ENCODE measurements at regions not wholly inside any gene's neighbourhood (a gene's known extent, or its start where the extent isn't known, plus 50 kb on each side); places are given as distances from the start of the nearest gene placed in this dataset.
"Not testable (repeated sequence)": the region's sequence is repeated elsewhere in the genome, so short reads cannot be mapped to it uniquely, and the experiment has no call there.

DNA sequence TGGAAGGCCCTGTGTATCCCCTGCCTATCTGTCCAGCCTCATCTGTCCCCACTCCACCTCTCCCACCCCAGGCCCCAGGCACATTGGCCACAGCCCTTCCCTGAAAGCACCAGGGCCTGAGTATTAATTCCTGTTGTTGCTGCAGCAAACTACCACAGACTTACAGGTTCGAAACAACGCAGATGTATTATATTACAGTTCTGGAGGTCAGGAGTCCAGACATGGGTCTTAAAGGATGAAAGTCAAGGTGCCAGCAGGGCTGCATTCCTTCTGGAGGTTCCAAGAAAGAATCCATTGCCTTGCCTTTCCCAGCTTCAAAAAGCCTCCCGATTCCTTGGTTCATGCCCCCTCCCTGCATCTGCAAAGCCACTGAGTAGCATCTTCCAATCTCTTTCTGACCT, 78.7 kb upstream of the LAPTM4A start:
- no peak for DNase-seq

DNA sequence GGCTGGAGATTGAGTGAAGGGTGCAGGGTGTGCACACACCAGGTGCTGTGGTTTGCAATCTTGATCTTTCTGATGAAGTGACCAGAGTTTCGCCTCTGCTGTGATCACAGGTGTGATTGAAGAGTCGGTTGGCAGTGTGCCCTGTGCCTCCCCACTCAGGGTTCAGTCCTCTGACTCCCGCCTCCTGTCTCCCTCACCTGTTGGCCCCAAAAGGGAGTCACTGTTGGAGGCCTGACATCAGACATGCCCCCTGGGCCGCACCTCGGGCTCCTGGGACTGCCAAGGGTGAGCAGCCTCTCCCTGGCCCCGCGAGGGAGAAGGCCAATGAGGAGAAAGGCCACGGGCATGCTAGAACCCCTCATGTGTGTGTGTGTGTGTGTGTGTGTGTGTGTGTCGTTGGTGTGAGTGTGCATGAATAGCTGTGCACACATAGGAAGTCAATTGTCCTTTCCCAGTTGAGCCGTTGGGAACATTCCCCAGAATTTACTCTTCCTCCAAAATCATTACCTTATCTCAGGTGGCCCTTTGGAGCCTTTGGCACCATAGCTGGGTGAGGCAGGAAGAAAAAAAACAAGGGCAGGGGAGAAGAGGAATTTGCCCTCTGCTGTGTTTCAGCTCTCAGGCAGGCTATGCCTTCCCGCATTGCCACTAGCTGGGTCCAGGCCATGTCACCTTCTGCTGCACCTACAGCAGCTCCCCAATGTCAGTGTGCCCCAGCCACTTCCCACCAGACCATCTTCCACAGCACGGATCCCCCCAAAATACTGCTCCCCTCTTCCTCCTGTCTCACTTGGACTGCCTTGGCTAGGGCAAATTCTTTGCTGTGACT, 78.1 kb upstream of the LAPTM4A start:
- DNase-seq, result no peak

DNA sequence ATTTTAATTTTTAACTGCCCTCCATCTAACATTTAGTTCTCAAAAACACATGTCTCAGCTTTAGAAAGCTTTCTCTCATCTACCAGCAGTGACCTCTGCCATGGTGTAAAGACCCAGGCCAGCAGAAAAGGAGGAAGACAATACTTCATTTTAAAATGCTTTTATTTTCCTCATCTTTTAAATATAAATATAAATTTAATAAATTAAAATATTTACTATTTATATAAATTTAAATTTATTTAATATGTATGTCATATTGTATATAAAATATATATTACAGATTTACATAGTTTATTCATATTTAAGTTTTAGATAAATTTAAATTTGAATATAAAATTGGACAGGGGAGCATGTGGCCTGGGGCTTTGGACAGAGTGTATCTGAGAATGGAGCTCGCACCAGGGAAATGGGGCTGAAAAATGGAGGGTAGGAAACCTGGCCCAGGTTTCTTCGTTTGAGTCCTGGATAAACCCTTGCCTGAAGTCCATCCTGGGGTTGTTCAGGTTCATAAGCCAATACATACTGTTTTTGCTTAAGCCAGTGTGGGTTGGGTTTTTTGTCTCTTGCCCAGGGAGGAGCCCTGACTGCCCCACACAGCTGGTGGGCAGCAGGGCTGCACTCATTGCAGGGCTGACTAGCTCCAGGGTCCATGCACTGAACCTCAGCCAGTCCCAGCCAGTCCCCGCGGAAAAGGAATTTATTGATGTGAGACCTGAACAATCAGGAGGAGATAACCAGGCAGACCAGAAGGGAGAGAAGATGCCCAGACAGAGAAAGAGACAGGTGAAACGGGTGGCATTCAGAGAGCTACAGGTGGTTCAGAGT, 77.3 kb upstream of the LAPTM4A start:
- DNase-seq, result no peak

DNA sequence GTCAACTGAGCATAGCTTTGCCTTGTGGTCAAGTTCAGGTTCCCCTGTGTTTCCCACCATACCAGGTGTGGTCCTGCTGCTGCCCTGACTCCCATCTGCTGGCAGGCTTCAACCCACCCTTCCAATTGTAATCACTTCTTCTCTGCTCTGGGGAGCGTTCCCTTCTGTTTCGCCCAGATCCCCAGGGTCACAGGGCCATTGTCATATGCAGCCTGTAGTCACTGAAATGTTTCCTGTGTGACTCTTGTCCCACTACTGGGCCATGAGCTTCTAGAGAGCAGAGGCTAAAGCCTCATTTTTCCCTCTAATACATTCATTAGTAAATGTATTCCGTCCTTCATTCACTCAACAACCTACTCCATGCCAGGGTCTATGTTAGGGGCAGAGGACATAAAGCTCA, 75.0 kb upstream of the LAPTM4A start:
- no peak for DNase-seq

DNA sequence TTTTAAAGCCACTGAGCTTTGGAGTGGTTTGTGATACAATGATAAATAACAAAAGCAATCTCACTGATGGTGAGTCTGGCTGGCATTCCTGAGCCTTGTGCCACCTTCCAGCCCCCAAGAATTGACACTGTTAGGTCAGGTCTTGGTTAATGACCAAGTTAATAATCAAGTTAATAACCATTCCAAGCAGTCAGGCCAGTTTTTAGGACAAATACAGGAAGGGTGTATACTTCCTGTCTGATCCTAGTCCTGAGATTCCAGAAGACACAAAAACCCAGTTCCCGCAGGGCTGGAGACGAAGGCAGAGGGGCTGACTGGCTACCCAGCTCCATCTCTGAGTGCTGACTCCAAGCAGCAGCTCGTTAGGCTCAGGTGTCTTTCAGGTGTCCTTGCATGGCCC, 74.6 kb upstream of the LAPTM4A start:
- DNase-seq, result no peak

DNA sequence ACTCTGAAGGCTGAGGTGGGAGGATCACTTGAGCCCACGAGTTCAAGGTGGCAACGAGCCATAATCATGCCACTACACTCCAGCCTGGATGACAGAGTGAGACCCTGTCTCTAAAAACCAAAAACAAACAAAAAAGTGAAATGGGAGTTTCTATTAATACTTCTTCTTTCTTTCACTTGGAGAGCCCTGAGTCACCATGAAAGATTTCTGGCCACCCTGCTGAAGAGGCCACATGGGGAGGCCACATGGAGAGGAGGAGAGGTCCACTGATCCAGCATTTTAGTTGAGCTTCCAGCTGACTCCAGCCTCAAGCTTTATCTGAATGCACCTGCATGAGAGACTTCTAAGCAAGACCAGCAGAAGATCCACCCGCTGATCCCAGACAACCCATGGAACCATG, 74.2 kb upstream of the LAPTM4A start:
- DNase-seq, result no peak

DNA sequence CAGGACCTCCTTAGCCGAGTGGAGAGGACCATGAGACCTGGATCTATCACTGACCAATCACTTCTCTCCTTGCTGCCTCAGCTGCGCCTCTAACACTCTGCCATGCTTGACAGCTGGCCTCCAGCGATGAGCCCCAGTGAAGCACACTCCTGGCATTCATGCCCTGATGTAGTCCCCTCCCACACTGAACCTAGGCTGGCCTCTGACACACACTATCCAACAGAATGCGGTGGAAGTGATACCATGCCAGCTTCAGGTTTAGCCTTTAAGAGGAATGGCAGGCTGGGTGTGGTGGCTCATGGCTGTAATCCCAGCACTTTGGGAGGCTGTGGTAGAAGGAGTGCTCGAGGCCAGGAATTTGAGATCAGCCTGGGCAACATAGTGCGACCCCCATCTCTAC, 73.7 kb upstream of the LAPTM4A start:
- DNase-seq, result no peak

DNA sequence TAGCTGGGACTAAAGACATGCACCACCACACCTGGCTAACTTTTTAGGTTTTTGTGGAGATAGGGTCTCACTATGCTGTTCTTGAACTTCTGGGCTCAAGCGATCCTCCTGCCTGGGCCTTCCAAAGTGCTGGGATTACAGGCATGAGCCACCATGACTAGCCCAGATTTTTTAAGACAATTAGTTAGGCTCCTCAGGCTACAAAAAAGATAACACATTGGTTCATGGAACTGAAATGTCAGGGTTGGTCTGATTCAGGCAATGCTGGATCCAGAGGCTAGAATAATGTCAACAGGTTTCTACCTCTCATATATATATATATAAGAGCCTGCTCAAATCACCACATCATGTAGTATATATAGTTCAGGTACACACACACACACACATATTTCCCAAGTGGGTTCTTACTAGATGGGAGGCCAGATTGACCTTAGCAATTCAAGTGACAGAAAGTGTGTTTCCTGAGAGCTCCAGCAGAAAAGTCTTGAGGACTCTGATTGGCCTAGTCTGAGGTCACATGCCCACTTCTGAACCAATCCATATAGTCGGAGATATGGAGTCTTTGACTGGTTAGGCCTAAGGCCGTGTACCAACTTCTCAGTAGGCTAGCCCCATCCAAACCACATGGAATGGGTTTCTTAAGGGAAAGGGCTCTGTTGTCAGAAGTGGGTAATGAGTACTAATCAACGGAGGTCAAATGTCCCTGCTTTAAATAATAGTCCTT, 72.6 kb upstream of the LAPTM4A start:
- DNase-seq, result no peak

DNA sequence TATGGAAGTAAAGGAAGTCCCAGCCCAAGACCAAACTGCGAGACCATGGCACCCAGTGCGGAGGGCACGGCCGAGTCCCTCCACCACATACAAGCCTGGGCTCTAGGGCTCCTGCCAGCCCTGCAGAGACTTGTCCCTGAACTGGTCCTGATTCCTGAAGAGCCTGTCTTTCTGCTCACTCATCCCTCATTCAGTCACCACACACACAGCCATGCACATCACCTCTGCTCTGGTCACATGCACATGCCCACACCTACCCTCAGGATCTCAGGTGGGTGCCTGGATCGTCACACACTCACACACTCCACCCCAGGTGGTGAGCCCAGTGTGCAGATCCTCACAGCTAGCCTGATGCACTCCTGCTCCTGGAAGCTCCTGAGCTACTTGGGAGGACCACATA, 71.4 kb upstream of the LAPTM4A start:
- no peak for DNase-seq

DNA sequence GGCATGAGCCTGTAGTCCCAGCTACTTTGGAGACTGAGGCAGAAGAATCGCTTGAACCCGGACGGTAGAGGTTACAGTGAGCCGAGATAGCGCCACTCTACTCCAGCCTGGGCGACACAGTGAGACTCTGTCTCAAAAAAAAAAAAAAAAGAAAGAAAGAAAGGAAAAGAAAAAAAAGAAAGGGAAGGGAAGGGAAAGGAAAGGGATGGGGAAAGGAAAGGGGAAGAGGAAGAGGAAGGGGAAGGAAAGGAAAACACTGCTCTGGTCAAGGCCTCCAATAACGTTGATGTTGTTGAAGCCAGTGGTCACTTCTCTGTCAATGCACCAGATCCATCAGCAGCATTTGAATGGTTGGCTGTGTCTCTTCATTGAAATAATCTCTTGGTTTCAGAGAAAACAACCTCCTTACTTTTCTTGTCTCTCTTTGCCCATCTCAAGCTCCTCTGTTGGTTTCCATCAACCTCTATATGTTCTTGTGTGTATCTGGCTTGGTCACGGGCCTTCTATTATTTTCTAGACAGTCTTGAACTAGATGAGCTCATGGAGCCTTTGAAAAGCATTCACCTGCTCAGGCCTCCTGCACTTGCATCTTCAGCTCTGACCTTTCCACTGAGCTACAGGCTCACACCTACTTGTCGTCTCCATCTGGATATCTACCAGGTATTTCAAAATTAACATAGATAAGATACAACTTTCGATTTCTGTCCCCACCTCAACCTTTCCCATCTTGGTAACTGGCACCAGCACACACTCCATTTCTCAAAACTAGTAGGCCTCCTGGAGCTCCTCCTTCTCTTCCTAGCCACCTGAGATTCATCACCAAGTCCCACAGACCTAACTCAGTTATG, 69.4 kb upstream of the LAPTM4A start:
- no peak for DNase-seq

DNA sequence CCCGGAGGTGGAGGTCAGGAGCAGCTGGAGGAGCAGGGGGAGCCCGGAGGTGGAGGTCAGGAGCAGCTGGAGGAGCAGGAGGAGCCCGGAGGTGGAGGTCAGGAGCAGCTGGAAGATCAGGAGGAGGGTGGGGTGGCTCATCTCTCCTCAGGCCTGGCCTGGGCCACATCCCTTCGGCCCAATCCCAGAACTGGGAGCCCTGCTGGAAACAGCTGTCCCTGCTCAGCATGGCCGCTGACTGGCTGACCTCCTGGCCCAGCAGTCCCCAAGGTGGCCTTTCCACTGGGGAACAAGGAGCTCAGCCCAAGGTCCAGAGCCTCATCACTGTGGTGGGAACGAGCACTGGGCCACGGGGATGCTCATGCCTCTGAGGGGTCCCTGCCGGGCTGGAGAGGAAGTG, 66.6 kb upstream of the LAPTM4A start:
- no peak for DNase-seq

DNA sequence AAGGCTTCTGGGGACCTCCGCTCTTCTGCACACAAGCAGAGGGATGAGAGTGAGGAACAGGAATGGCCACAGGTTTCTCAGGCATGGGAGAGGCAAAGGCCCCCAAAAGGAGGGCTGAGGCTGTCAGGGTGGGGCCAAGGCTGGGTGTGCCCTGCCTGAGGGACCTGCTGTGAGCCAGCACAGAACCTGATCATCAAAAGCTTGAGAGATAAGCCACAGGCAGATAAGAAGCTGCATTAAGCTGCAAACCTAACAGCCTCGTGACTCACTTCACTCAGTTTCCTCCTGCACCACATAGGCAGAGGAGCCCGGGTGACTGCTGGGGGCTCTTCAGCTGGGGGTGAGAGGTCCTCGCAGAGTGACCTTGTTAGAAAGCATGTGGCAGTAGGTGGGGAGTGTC, 64.5 kb upstream of the LAPTM4A start:
- no peak for DNase-seq

DNA sequence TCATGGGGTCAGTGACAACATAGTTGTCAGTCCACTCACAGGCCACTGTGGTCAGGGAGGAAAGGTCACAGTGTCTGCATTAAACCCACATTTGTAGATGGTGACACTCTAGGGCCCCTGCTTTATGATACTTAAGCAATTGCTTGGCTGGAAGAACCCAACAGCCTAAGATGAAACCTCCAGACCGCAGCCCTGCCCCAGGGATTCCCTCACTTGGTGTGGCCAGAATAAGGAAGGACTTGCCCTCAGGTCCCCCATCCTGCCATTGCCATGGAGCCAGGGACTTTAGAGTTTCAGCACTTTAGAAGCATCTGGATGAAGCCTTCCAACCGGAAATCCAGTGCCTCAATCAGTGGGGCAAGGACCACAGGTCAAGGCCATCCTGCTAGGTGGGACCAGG, 63.9 kb upstream of the LAPTM4A start:
- no peak for DNase-seq

DNA sequence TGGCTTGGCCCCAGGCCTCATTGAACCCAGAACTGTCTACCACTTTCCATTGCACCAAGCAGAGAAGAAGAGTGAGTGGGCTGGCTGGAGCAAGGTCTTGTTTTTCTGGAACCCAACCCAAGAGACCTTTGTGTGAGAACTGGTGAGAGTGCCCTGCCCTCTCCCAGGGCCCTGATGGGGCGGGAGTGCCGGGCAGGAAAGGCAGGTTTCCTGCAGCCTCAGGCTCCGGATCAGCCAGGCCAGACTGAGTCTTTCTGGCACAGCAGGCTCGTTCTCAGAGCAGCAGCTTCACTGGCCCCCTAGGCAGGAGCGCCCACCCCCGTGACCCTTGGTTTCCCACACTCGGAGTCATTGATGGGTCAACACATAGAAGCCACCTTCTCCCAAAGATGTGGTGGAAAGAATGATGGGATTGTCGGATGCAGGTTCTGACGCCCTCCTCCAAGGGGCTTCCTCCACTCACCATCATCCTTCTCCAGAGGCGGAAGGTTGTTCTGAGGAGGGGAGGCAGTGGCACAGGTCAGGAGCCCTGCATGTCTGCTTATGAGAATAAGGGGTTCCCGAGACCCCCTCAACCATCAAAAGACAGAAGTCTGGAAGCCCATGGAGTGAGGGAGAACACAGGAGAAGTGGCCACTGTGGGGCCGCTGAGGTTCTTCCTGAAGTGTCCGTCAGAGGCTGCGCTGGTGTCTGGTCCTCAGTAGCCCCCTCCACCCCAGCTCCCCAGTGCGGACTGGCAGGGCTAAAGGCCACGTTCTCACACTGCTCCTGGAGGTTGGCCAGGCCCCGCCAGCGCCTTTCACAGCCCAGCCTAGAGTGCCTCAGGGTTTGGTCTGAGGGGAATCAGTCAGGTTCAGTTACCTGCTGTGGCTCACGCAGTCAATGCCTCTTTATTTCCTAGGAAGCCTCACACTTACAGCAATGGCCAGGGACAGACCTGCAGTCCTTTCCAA, 62.8 kb upstream of the LAPTM4A start:
- DNase-seq, result no peak

DNA sequence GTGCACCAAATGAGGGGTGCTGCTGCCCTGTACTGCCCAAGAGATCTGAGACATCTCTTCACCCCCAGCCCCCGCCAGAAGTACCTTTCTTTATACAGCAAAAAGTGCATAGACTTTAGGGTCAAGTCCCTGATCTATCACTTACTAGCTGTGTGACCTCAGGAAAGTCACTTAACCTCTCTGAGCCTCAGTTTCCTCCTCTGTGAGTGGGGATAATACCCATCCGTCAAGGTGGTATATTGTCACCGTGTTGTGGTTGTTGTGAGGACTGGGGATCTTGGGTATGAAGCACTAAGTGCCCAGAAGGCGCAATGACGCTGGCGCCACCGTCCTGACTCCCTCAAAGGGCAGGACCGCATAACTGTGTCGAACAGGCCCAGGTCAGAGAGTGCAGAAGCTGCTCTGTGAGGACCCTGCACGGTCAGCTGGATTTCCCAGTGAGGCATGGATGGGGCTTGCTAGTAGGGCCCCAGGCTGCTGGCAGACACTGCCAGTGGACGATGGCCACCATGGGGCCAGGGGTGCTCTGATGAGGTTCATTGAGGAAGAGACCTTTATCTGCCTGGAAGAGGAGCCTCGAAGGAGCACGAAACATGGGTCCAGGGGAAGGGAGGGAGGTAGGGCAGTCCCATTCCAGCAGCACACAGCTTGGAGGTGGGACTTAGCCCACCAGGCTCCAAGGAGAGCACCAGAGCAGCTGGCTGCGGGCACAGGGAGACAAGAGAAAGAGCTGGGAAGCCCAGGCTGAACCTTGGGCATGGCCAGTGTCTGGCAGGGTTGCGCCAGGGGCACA, 61.8 kb upstream of the LAPTM4A start:
- no peak for DNase-seq

DNA sequence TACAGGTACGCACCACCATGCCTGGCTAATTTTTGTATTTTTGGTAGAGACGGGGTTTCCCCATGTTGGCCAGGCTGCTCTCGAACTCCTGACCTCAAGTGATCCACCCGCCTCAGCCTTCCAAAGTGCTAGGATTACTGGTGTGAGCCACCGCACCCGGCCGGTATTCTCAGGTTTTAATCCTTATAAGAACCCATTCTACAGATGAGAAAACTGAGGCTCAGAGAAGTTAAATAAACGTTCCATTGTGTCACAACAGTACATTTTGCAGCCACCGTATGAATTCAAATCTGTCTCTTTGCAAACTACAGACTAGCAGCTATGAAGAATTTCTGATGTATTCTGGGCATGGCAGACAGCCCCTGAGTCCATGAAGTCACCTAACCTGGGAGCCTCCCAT, 60.9 kb upstream of the LAPTM4A start:
- DNase-seq, result not testable (repeated sequence)

DNA sequence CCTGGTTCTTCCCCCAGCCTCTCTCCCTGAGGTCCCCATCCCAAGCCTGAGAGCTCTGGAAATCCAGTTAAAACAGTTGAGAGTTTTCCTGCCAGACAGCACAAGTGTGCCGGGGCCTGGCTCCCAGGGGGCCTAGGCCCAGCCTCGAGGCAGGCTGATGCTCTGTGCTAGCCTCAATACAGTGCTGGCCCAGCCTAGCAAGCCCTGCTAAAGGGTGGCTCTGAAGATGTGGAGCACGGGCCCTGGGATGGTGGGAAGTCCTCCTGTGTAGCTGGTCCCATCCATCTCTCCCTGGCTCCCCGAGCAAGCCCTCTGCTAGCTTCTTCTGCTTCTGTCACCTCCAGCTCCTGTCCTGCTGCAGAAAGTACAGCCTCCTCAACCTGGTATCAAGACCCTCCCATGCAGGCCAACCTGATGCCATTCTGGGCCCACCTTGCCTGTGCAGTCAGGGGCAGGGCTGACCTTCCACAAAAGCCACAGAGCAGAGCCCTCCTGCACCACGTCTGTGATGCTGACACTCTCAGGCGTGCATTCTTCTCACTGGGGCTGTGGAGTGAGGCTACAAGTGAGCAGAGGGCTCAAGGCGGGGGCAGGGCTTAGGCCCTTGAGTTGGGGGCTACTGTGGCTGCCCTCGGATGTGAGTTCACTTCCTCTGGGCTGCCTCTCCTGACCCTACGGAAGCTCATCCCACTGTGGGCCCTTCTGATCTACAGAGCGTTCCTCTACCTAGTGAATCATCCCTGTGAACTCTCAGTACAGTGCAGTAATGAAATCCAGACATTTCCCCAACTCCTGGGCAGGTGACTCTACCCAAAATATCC, 60.1 kb upstream of the LAPTM4A start:
- DNase-seq, result peak; percentile 79

DNA sequence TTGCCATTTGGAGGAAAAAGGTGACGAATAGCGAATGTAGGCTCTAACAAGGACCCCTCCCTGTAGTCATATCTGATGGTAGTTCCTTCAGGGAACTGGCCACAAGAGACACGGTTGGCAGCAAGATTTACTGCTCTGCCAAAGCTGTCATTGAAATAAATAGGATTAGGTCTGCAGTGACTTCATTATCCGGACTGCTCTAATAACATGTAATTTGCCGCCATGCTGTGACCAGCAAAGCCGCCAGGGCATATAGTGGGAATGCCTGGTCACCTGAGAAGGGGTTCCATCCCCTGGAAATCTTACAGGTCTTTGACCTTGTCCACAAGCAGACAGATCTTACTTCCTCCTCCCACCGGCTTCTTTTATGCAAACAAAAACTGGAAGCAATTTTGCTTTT, 59.4 kb upstream of the LAPTM4A start:
- DNase-seq, result peak; percentile 93

DNA sequence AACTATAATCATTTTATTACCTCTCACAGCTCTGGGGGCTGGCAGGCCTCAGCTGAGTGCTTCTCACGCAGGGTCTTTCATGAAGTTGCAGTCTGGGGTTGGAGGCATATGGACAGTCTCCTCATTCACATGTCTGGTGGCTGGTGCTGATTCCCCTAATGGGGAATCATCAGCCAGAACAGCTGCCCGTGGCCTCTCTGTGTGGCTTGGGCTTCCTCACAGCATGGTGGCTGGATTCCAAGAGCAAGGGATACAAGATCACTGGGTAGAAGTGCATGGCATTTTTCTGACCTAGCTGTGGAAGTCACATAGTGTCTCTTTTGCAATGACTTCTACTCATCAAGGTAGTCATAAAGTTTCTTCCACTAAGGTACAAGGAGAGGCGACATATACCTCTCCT, 59.0 kb upstream of the LAPTM4A start:
- peak; percentile 39 for DNase-seq
